Keratinocyte (primary cell): ENCODE measurements at regions not wholly inside any gene's neighbourhood (a gene's known extent, or its start where the extent isn't known, plus 50 kb on each side); places are given as distances from the start of the nearest gene placed in this dataset.

Experiments used
- DNase-seq: peaks from one replicate; pipeline ENCODE4 v3.0.0-alpha.2; 2011; ENCODE audit warnings: low read depth, missing footprints, low spot score
- FAIRE-seq: peaks from 2 replicates; lab custom pipeline; 2011; peaks lifted over from hg19 to GRCh38; lab: Jason Lieb, UNC
- H2AFZ ChIP-seq: 2 replicates; pipeline ENCODE4 v1.6.0; 2012; ENCODE audit warnings: low read length, control low read depth, inconsistent platforms; ENCODE audit not compliant: control insufficient read depth
- H3K27ac ChIP-seq: 2 replicates; pipeline ENCODE4 v1.5.1; 2011; ENCODE audit warnings: low read length; ENCODE audit not compliant: control insufficient read depth, insufficient read depth
- H3K27me3 ChIP-seq: 3 replicates; pipeline ENCODE4 v1.6.0; 2011; ENCODE audit warnings: low read length; ENCODE audit not compliant: control insufficient read depth, insufficient read depth; ENCODE audit errors: extremely low read depth
- H3K36me3 ChIP-seq, 2 experiments: 2 replicates in 1 of 2; 3 replicates in 1 of 2; pipeline ENCODE4 v1.5.1; 2011; ENCODE audit warnings: low read length in 2 of 2, mild to moderate bottlenecking in 1 of 2; ENCODE audit not compliant: control insufficient read depth in 2 of 2, insufficient read depth in 2 of 2; ENCODE audit errors: extremely low read depth in 1 of 2
- H3K4me1 ChIP-seq: 3 replicates; pipeline ENCODE4 v1.5.1; 2011; ENCODE audit warnings: low read length; ENCODE audit not compliant: control insufficient read depth, insufficient read depth; ENCODE audit errors: extremely low read depth
- H3K4me2 ChIP-seq: 3 replicates; pipeline ENCODE4 v1.6.0; 2011; ENCODE audit warnings: low read depth, low read length; ENCODE audit not compliant: control insufficient read depth, insufficient read depth; ENCODE audit errors: extremely low read depth
- H3K4me3 ChIP-seq, 3 experiments: fragments of 200-600 bp in 1 of 3; sonication (generic) in 1 of 3; 2 replicates in 2 of 3; 3 replicates in 1 of 3; pipeline ENCODE4 v1.5.1; 2011 to 2016; ENCODE audit warnings: low read length in 3 of 3, mild to moderate bottlenecking in 3 of 3, control low read depth in 2 of 3, inconsistent platforms in 1 of 3, low read depth in 1 of 3, mixed read lengths in 1 of 3, mixed run types in 1 of 3, moderate library complexity in 1 of 3; ENCODE audit not compliant: control insufficient read depth in 2 of 3, insufficient read depth in 2 of 3; ENCODE audit errors: extremely low read depth in 1 of 3
- H3K79me2 ChIP-seq: 2 replicates; pipeline ENCODE4 v1.6.0; 2012; ENCODE audit warnings: low read length; ENCODE audit not compliant: control insufficient read depth, insufficient read depth
- H3K9ac ChIP-seq: 3 replicates; pipeline ENCODE4 v1.6.0; 2011; ENCODE audit warnings: low read length; ENCODE audit not compliant: control insufficient read depth, insufficient read depth; ENCODE audit errors: extremely low read depth
- H3K9me1 ChIP-seq: 3 replicates; pipeline ENCODE4 v1.6.0; 2011; ENCODE audit warnings: low read length; ENCODE audit not compliant: control insufficient read depth, insufficient read depth; ENCODE audit errors: extremely low read depth
- H3K9me3 ChIP-seq: 2 replicates; pipeline ENCODE4 v1.5.1; 2012; ENCODE audit warnings: low read depth, low read length; ENCODE audit not compliant: control insufficient read depth
- H4K20me1 ChIP-seq: 3 replicates; pipeline ENCODE4 v1.6.0; 2011; ENCODE audit warnings: low read length; ENCODE audit not compliant: control insufficient read depth, insufficient read depth; ENCODE audit errors: extremely low read depth
- CTCF ChIP-seq, 3 experiments: IDR thresholded peaks in 1 of 3; conservative IDR thresholded peaks in 1 of 3; optimal IDR thresholded peaks in 1 of 3; 2 replicates in 2 of 3; 3 replicates in 1 of 3; pipeline versions ENCODE3 to v1.5.1; 2011; ENCODE audit warnings: low read length in 3 of 3, mild to moderate bottlenecking in 3 of 3, moderate library complexity in 2 of 3, control low read depth in 1 of 3, inconsistent platforms in 1 of 3; ENCODE audit not compliant: insufficient read depth in 2 of 3; ENCODE audit errors: extremely low read depth in 1 of 3
- EZH2 ChIP-seq: IDR thresholded peaks from one replicate; pipeline ENCODE4 v1.6.1; 2012; ENCODE audit warnings: inconsistent platforms, mild to moderate bottlenecking, low read length, moderate library complexity
- dilution Hi-C: fragments of 300-500 bp; cut with MboI; formaldehyde crosslinking; loops from one replicate; pipeline ENCODE4 v1.7.0; 2020; ENCODE audit warnings: low sequenced_read_pairs; ENCODE audit not compliant: extremely low pct_ligation_motif_present

GRCh38 chr2:64867253-64867996, 121.8 kb upstream of the SLC1A4 start:
- Histone ChIP-seq H4K20me1 (no peaks in the 10 kb centered on the region), H3K9me3 (peaks cover 3% of the 10 kb centered on the region), H2AFZ (no peak overlapping the region), H3K27me3 (no peaks in the 10 kb centered on the region), H3K9ac (no peak overlapping the region), H3K4me1 (peaks cover 19% of the 10 kb centered on the region), H3K9me1 (no peaks in the 10 kb centered on the region), H3K27ac (no peak overlapping the region), H3K4me3 (no peak overlapping the region), H3K36me3 (no peaks in the 10 kb centered on the region), H3K4me2 (no peak overlapping the region), H3K79me2 (no peaks in the 10 kb centered on the region)
- no peak for FAIRE-seq
- dilution Hi-C loops: no loop called here
- no peak for DNase-seq
- TF ChIP-seq EZH2 (no peak), CTCF (optimal IDR thresholded peaks at IDR 0.05 in 1 of 3, IDR thresholded peaks at IDR 0.05 in 1 of 3, conservative IDR thresholded peaks at IDR 0.05 in 1 of 3; ENCODE audit: extremely low read depth in 1 of 3, insufficient read depth in 2 of 3, low read length in 3 of 3) (no peak)

- FAIRE-seq (no peak), DNase-seq (no peak)
- Histone ChIP-seq H3K4me1 (peaks cover 22% of the 10 kb centered on the region), H3K9me3 (no peaks in the 10 kb centered on the region), H3K27ac (no peak overlapping the region), H3K9me1 (no peaks in the 10 kb centered on the region), H4K20me1 (no peaks in the 10 kb centered on the region), H3K4me2 (no peak overlapping the region), H3K79me2 (no peaks in the 10 kb centered on the region), H3K9ac (no peak overlapping the region), H2AFZ (no peak overlapping the region), H3K4me3 (no peak overlapping the region), H3K27me3 (no peaks in the 10 kb centered on the region), H3K36me3 (no peaks in the 10 kb centered on the region)
- dilution Hi-C loops: no loop called here
- no peak for TF ChIP-seq CTCF (optimal IDR thresholded peaks at IDR 0.05 in 1 of 3, IDR thresholded peaks at IDR 0.05 in 1 of 3, conservative IDR thresholded peaks at IDR 0.05 in 1 of 3; ENCODE audit: extremely low read depth in 1 of 3, insufficient read depth in 2 of 3, low read length in 3 of 3)
- TF ChIP-seq EZH2: no peak
Measured at GRCh38 chr2:64869126-64869525, 120.1 kb upstream of the SLC1A4 start.
